Thyroid gland (tissue), 4 donors: ENCODE measurements at regions not wholly inside any gene's neighbourhood (a gene's known extent, or its start where the extent isn't known, plus 50 kb on each side); places are given as distances from the start of the nearest gene placed in this dataset.

Experiments used
- DNase-seq, 2 donors: peaks; one replicate each; pipeline ENCODE4 v3.0.0-alpha.2; 2019
- H3K27ac ChIP-seq, 3 donors: fragments of 200-600 bp; sonication (generic); 1 replicate in 2 of 3; 2 replicates in 1 of 3; pipeline ENCODE4 v1.5.1; 2016 to 2019; ENCODE audit warnings: mild to moderate bottlenecking in 1 of 3, moderate library complexity in 1 of 3
- H3K27me3 ChIP-seq: fragments of 200-600 bp; sonication (generic); one replicate; pipeline ENCODE4 v1.5.1; 2019
- H3K36me3 ChIP-seq, 2 donors: fragments of 200-600 bp; sonication (generic); one replicate each; pipeline ENCODE4 v1.5.1; 2016 to 2019
- H3K4me1 ChIP-seq, 2 donors: fragments of 200-600 bp; sonication (generic); one replicate each; pipeline ENCODE4 v1.5.1; 2017 to 2019
- H3K4me3 ChIP-seq, 3 donors: fragments of 200-600 bp; sonication (generic); replicated peaks in 1 of 3; 1 replicate in 2 of 3; 2 replicates in 1 of 3; pipeline ENCODE4 v1.5.1; 2016; ENCODE audit warnings: mild to moderate bottlenecking in 1 of 3
- H3K9me3 ChIP-seq: fragments of 200-600 bp; sonication (generic); one replicate; pipeline ENCODE4 v1.5.1; 2017
- CTCF ChIP-seq, 6 experiments: fragments of 200-600 bp in 3 of 6; fragments of 450-650 bp in 3 of 6; sonication (generic) in 3 of 6; IDR thresholded peaks; one replicate each; pipeline ENCODE4 v1.5.1; 2016 to 2019; ENCODE audit warnings: antibody characterized with exemption in 6 of 6, mild to moderate bottlenecking in 2 of 6, inconsistent platforms in 1 of 6, moderate library complexity in 1 of 6
- POLR2A ChIP-seq, 2 donors: fragments of 450-650 bp; IDR thresholded peaks; one replicate each; pipeline ENCODE4 v1.6.1; 2017; ENCODE audit warnings: antibody characterized with exemption in 2 of 2, mild to moderate bottlenecking in 2 of 2, moderate library complexity in 1 of 2
- whole genome bisulfite sequencing, 2 donors: methylation state at CpG; one replicate each; pipeline ENCODE4 v1.1.5; 2017; 5-methylcytosine and 5-hydroxymethylcytosine counted together
- intact Hi-C: fragments of 100-400 bp; cut with DNase I; formaldehyde crosslinking; loops from one replicate; pipeline ENCODE4 v1.15.1; 2023

GRCh38 chr22:48511211-48511610, 1316.5 kb downstream of the BRD1 start:
- Histone ChIP-seq H3K27ac (no peak overlapping the region), H3K4me3 (no peak overlapping the region), H3K27me3 (no peaks in the 10 kb centered on the region), H3K9me3 (no peaks in the 10 kb centered on the region), H3K36me3 (no peaks in the 10 kb centered on the region), H3K4me1 (no peaks in the 10 kb centered on the region)
- TF ChIP-seq POLR2A (IDR thresholded peaks at IDR 0.05) (no peak), CTCF (IDR thresholded peaks at IDR 0.05) (no peak)
- 36 to 49% methylated on average over 7 of the region's 7 CpGs for WGBS, 2 donors
- DNase-seq = no peak
- intact Hi-C loops = no loop called here

GRCh38 chr22:48510599-48510998, 1317.1 kb downstream of the BRD1 start:
- Histone ChIP-seq H3K4me1 (no peaks in the 10 kb centered on the region), H3K4me3 (no peak overlapping the region), H3K36me3 (no peaks in the 10 kb centered on the region), H3K9me3 (no peaks in the 10 kb centered on the region), H3K27me3 (no peaks in the 10 kb centered on the region), H3K27ac (no peak overlapping the region)
- no peak for TF ChIP-seq CTCF (IDR thresholded peaks at IDR 0.05)
- no peak for TF ChIP-seq POLR2A (IDR thresholded peaks at IDR 0.05)
- WGBS, 2 donors = 50 to 54% methylated on average over 2 of the region's 2 CpGs
- intact Hi-C loops = no loop called here
- no peak for DNase-seq

GRCh38 chr22:48507595-48508350, 1319.9 kb downstream of the BRD1 start:
- no peaks in the 10 kb centered on the region for H3K9me3 ChIP-seq
- no peaks in the 10 kb centered on the region for H3K36me3 ChIP-seq
- no peaks in the 10 kb centered on the region for H3K4me1 ChIP-seq
- intact Hi-C loops = no loop called here
- no peak overlapping the region for H3K27ac ChIP-seq
- no peak overlapping the region for H3K4me3 ChIP-seq
- no peaks in the 10 kb centered on the region for H3K27me3 ChIP-seq
- 74 to 77% methylated on average over 4 to 19 of the region's 23 CpGs for WGBS, 2 donors
- DNase-seq = no peak
- TF ChIP-seq CTCF (IDR thresholded peaks at IDR 0.05) = no peak
- no peak for TF ChIP-seq POLR2A (IDR thresholded peaks at IDR 0.05)

GRCh38 chr22:48507171-48507570, 1320.5 kb downstream of the BRD1 start:
- H3K4me3 ChIP-seq = no peak overlapping the region
- no peaks in the 10 kb centered on the region for H3K4me1 ChIP-seq
- no peaks in the 10 kb centered on the region for H3K36me3 ChIP-seq
- 56 to 77% methylated on average over 5 to 6 of the region's 9 CpGs for WGBS, 2 donors
- H3K27ac ChIP-seq = no peak overlapping the region
- no peaks in the 10 kb centered on the region for H3K9me3 ChIP-seq
- intact Hi-C loops = no loop called here
- H3K27me3 ChIP-seq = no peaks in the 10 kb centered on the region
- no peak for TF ChIP-seq CTCF (IDR thresholded peaks at IDR 0.05)
- no peak for DNase-seq

- Histone ChIP-seq H3K36me3 (no peaks in the 10 kb centered on the region), H3K27me3 (no peaks in the 10 kb centered on the region), H3K4me3 (no peak overlapping the region), H3K4me1 (no peaks in the 10 kb centered on the region), H3K27ac (no peak overlapping the region), H3K9me3 (no peaks in the 10 kb centered on the region)
- intact Hi-C loops = no loop called here
- no peak for DNase-seq
- TF ChIP-seq POLR2A (IDR thresholded peaks at IDR 0.05) (no peak), CTCF (IDR thresholded peaks at IDR 0.05) (no peak)
- 88 to 90% methylated on average over 15 to 17 of the region's 17 CpGs for WGBS, 2 donors
Measured at GRCh38 chr22:48506506-48507145, 1321.0 kb downstream of the BRD1 start.
